KBM-7 (cell line): ENCODE measurements at regions not wholly inside any gene's neighbourhood (a gene's known extent, or its start where the extent isn't known, plus 50 kb on each side); places are given as distances from the start of the nearest gene placed in this dataset.

Experiments used
- DNase-seq: peaks from one replicate; pipeline ENCODE4 v3.0.0-alpha.2; 2015
- in situ Hi-C: fragments of 300-500 bp; cut with MboI; formaldehyde crosslinking; loops from 2 replicates; pipeline ENCODE4 v1.14.3; 2020; ENCODE audit warnings: low sequenced_read_pairs, low pct_unique_long_range_greater_than_20kb, mixed read lengths

DNA sequence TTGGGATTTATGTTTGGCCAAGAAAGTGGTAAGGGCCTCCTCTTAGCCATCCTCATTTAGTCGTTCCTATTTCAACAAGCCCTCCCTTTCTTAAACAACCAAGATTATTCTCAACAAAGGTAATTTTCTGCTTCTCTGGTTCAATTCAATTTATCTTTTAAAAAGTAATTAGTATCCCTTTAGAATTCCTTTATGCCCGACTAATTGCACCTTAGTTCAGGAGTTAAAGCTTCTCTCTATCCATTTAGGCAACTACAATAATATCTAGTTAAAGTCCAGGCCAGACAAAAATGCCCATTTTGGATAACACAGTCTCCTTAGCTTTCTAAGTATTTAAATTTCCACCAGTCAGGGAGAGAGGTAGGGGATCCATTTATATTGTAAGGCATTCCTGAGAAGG lies 136.7 kb upstream of the MAGI3 start:
- in situ Hi-C loops, result no loop called here

DNA sequence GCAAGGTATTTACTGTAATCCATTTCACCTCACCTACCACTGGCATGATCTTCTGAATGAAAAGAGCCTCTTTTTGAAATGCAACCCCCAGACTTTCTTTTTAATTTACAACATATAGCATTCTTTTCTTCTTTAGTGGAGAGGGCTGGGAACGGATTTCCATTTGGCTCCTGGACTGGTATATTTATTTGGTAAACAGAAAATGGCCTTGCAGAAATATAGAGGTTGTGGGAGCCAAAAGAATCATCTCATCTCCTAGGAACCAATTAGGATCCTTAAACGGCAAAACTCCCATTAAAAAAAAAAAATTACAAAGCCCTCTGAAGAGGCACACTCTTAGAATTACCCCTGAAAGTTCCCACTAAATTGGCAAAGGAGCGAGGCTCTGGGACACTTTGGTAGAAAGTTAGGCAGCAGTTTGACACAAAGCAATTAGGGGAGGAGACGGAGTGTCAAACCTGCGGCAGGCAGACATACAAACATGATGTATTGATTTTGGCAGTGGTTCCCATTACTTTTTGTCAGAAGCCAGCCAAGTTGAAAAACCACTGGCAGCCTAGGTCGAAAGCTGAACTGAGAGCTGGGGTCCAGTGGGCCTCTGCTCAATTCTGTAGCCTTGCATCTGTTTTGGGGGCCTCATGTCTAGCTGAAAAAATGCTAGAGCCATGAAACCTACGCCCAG lies 135.1 kb upstream of the MAGI3 start:
- in situ Hi-C loops, result no loop called here
- no peak for DNase-seq

More for the DNA sequence above, 136.7 kb upstream of the MAGI3 start:
- DNase-seq, result no peak

DNA sequence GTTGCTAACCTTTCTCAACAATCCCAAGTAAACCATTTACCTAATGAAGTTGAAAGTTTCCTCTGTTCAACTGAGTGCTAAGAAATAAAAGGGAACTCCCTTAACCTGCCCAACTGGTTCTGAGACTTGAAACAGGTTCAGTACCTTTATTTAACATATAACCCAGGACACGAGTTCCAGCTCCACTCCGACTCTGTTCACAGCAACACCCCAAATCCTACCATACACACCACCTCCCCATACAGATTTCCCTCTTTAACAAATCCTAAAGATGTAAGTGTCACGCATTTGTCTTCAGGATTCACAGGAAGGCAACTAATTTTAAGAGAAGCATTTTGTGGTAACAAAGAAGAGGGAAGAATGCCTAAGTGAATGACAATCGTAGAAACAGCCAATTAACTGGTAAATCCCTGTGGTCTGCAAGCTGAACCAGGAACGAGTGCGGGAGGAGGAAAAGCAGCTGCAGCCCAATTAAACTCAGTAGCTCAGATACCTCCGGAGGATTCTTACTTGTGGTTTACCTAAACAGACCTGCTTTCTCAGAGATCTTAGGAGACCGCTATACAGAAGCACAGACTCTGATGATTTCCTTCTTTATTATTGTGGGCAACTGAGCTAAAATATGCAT lies 134.5 kb upstream of the MAGI3 start:
- in situ Hi-C loops, result no loop called here
- peak; percentile 54 for DNase-seq

DNA sequence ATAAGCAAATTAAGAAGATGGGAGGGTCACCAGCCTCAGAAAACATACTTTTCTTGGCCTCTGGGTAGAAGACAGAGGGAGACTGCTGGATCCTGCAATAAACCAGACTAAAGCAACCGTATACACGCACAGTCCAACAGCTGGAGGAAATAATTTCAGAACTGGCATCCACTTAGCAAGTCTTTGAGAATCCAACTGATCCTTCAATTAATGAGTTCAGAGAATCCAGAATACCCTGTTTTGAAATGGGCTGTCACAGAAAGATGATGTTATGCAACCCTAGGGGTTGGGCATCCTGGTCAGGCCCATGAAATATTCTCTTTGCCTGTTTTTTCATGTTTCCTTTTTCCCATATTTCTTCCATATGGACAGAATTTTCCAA lies 134.0 kb upstream of the MAGI3 start:
- DNase-seq, result no peak
- in situ Hi-C loops, result no loop called here

DNA sequence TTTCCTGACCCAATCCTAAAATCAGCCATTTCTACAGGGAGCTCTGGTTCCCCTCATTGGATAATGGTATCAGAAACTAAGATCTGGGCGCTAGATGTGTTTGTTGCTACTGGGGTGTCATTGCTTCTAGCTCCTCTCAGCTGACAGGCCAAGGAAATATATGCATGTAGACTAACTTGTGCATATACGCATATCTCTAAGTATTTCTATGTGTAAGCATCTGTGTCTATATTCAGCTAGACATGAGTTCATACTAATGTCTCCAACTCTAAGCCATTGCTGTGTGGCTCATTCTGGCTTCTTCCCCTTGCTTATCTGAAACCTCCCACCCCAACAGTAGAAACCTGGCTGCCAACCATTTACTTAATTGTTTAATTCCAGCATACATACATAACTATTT lies 130.3 kb upstream of the MAGI3 start:
- DNase-seq, result no peak
- in situ Hi-C loops, result no loop called here

DNA sequence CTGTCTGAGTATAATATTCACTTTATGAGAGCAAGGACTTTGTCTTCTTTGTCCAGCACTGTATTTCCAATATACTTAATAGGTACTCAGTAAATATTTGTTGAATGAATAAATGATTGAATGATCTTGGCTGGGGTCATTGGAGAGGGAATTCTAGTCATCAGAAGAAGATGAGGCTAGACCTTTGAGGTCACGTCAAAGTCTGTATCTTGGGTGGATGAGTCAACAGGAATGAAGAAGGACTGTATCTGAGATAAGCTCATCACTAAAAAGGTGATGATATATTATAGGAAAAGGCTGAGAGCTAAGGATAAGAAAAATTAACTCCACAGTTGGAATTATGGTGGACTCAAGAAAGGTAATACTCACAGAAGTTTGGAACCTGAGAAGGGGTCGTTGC lies 125.1 kb upstream of the MAGI3 start:
- in situ Hi-C loops, result no loop called here
- DNase-seq, result no peak

DNA sequence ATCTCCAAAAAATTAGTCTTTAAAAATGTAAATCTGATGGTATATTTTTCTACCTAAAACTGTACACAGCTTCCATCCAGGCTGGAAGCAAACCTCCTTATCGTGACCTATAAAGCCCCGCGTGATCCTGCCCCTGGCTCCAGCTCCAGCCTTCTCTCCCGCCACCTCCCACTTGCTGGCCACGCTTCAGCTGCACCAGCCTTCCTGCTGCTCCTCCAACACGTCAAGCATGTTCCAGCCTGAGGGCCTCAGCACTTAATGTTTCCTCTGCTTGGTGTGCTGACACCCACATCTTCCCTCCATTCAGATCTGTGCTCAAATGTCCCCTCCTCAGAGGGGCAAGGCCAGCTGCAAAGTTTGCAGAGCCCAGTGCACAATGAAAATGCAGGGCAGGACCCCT lies 123.5 kb upstream of the MAGI3 start:
- no peak for DNase-seq
- in situ Hi-C loops, result no loop called here

DNA sequence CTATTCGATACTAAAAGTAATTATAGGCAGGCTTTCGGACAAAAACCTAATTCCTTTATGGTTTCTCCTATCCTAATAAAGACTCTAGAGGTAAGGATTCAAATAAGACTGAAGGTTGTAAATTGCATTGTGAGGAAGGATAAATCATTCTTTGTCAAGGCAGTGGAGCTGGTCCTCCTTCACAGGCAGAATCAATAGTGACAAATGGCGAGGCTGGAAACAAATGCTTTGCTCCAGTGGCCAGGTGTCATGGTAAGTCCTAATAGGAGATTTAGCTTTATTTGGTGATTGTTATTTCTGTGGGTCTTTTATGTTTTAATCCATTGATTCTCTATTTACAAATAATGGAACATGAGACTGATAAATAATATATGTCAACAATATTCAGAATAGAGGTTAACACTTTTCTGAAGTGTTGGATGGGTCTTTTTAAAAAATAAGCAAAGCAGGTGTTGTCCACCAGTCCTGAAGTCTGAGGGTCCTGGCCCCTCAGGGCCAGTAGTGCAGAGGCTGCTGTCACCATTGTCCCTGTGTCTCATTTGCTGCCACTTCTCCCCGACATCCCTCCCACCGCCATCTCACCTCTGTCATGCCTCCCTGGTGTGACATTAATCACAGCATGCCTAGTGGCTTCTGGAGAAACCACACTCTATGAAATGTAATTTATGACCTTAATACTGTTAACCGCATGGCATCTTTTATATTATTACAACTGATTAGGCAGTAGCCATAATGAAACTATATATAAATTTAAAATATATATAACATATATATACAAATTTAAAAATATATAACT lies 120.9 kb upstream of the MAGI3 start:
- in situ Hi-C loops, result no loop called here
- no peak for DNase-seq

DNA sequence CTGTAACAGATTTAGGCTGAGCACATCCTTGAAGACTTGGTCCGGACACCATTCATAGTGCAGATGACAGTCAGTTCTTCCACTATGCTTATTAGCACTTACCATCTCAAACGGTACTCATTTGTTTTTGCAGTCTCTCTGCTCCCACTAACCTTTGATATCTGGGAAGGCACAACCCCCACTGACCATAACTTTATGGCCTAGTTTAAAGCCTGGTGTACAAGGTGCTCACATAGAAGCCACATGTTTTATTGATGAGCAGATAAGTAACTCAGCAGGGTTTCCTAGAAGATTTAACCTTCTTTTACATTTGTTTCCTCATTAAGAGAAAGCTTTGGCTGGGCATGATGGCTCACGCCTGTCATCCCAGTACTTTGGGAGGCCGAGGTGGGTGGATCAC lies 119.3 kb upstream of the MAGI3 start:
- in situ Hi-C loops, result no loop called here

DNA sequence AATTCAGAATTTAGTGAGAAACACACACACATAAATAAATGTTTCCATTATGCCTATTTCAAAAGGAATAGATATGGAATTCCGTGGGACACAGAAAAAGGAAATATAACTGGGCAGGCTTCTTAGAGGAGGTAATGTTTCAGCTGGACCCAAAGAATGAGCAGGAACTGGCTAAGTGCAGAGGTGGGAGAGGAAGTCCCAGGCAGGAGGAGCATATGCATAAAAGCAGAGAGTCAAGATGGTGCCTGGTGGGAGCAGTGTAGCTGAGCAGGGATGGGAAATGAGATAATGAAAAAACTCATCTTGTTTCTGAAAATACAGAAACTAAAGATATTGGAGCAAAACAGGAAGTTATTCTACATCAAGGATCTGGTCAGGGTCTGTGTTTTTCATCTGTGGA lies 115.2 kb upstream of the MAGI3 start:
- in situ Hi-C loops, result no loop called here

More for the DNA sequence above, 119.3 kb upstream of the MAGI3 start:
- DNase-seq, result no peak

DNA sequence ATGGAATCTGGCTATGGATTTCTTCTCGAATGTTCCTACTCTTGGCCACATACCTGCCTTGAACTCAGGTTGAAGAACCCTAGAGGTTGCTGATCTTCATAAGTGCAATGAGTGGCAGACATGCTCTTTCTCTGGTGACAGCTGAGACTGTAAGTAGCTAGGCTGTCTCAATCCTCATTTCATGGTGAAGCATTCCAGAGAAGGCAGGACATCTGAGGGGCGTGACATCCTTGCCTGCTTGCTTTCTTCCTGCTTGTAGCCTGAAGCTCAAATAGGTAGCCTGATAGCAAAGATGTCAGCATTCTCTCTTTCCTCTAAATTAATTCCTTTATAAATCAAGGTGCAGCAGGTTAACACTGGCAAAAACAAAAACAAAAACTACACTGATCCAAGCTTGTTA lies 114.6 kb upstream of the MAGI3 start:
- in situ Hi-C loops, result no loop called here
- DNase-seq, result no peak

More for the DNA sequence above, 115.2 kb upstream of the MAGI3 start:
- peak; percentile 3 for DNase-seq

DNA sequence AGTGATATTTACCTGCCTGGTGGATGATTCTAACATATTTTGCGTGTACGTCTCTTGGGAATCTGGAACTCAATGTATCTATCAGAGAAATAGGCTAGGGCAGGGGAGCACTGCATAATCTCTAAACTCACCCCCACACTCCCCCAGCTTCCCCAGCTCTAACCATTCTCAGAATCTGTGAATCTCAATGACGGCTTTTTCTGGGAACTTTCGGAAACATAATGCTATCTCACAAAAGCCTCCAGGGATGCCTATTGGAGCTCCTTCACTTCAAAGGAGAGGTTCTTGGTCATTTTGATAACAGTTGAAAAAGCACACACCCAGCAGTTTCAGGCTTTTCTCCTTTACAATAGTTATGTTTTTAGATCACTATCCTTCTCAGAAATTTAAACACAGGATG lies 113.8 kb upstream of the MAGI3 start:
- DNase-seq, result no peak
- in situ Hi-C loops, result no loop called here

DNA sequence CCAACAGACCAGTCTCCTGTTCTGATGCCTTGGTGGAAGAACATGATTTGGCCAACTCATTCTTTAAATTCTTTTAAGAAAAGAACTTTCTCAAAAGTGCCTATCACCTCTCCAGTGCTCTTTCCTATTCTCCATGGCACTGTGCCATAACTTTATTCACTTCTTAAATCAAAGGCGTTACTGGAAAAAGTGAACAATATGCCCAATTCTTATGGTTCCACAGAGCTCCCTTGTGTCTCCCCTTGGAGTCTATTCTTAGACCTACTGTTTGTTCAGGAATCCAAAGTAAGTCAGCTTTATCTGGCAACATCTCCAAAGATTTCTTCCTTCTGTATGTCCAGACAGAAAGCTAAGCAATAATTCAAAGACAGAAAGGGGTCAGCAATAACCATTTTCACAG lies 111.9 kb upstream of the MAGI3 start:
- no peak for DNase-seq
- in situ Hi-C loops, result no loop called here

DNA sequence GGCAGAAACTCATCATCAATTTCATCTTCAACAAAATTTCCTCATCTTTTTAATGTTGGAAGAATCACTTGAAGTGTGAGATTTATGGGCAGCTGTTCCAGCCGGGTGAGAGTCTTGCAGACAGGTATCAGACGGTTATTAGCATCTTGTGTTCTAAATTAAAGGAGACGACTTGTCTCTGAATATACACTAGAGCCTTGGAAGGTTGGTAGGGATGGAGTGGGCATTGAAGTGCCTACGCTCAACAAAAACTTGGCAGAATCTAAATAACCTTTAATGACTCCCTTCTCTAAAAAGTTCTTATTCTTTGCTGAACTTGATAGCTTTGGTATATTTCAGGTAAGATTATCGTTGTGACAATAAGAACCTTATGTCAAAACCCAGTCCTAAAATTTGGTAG lies 111.5 kb upstream of the MAGI3 start:
- DNase-seq, result no peak
- in situ Hi-C loops, result no loop called here

DNA sequence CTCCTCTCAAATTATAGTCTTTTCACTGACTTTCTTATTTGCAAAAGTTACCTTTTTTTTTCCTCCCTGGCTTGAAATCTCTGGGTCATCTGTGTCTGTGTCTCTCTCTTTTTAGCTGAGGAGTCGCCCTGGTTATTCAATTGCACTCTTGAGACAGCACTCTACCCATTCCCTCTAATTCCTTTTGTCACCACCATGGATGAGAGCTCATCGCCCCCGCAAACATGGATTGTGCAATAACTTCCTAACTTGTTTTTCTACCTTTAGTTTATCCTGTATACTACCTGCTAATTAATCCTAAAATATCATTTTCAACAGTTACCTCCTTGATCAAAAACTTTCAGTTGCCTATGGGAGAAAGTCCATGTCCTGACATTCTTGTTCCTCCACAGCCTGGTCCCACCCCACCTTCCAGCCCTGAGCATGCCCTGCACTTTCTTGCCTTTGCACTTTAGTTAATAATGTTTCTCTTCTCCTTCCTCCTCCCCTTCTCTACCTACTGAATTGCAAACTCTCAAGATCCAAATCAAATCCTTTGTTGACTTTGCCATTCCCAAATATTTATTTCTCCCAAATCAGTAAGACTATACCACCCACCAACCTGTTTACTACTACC lies 110.4 kb upstream of the MAGI3 start:
- in situ Hi-C loops, result no loop called here
- DNase-seq, result no peak

DNA sequence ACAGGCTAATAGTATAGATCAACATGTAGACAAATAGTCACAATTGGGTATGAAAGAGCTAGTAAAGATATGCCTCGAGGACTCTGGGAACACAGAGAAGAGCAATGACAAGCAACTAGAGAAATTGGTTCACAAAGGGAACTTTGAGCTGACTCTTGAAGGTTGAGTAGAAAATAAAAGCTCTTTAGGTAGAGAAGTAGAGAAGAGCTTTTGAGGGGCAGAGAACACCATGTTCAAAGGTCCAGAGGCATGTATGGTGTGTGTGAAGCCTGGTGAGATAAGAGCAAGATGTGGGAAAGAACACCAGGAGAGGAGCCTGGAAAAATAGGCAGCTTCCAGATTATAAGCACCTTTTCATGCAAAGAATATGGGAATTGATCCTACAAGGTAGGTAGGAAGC lies 109.7 kb upstream of the MAGI3 start:
- no peak for DNase-seq
- in situ Hi-C loops, result no loop called here

DNA sequence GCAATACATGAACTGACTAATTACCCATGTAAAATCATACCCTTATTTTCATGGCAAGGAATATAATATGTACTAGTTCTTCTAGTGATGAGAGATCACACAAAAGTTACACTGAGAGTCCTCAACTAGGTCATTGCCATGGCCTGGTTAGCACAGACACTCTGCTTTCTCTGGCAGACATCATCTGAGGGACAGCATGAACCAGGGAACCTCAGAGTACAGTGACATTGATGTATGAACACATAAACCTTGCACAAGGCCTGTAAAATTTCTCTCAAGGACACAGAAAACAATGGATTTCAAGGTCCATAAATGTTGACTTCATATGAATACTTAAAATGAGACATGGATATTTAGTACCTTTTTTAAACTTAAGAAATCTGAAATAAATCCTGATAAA lies 108.8 kb upstream of the MAGI3 start:
- no peak for DNase-seq

DNA sequence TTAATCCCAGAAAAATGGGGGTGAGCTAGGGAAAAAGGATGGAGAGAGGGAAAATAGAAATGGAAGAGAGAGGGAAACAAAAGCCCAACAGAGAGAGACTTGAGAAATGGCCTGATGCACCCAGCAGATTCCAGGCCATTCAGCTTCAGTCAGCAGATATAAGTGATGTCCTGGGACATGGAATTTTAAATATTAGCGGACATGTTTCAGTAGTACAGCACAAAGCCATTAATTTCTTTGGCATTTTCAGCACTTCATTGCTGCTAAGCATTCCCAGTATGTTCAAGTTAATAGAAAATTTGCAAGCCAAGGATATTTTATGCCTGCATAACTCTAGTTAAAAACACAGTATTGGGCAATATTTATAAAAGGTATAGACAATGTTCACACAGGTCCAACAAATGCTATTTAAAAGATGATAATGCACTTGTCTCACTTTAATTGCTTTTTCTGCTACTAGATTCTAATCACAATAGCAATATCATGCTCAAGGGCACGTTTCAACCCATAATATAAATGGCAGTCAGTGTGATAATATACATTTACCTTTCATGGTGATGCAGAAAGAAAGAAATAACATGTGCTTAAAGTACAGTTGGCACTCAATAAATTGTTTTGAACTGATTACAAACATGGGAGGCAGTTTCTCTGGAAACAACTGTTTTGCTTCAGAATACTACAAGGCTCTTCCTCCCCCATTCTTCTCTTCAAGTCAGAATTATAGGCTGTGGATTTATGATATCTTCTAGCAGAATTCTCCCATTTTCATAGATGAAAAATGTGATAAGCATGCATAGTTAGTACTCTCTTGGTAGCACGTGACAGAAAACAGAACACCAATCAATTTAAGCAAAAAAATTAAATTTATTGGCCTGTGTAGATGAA lies 108.1 kb upstream of the MAGI3 start:
- no peak for DNase-seq
- in situ Hi-C loops, result no loop called here

More for the DNA sequence above, 108.8 kb upstream of the MAGI3 start:
- in situ Hi-C loops, result no loop called here

DNA sequence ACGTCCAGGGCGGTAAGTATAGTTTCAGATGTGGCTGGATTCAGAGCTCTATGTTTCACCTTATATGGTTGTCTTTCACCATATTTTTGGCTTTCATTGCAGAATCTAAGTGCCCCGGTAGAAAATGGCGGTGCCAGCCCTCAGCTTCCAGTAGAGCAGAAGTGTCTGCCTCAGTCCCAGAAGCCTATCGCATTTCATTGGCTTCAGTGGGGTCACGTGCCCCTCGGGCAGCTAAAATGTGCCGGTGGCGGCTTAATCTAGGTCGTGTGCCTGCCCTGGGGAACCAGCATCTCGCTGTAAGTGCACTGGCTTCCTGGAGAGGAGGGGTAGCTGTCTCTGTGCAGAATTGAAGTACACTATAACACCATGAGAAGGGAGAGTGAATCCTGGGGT lies 107.4 kb upstream of the MAGI3 start:
- DNase-seq, result no peak
- in situ Hi-C loops, result no loop called here
